IMR-90 (cell line): ENCODE measurements at regions not wholly inside any gene's neighbourhood (a gene's known extent, or its start where the extent isn't known, plus 50 kb on each side); places are given as distances from the start of the nearest gene placed in this dataset.

Experiments used
- ATAC-seq: fragments of 200-7000 bp; cut with Tn5 transposase; 2 replicates; pipeline ENCODE4 v1.9.1; 2020; ENCODE audit warnings: low read depth, mild to moderate bottlenecking, moderate library complexity
- BruUV-seq: library from RNA; stranded (reverse); fragments of 400-500 nt; replicated peaks from 2 replicates; lab custom pipeline; 2021; lab: Mats Ljungman, UMichigan
- CTCF ChIA-PET: fragments of 300-600 bp; formaldehyde crosslinking; extraction: SDS; loops from one replicate; lab custom pipeline; 2021; ENCODE audit warnings: antibody characterized with exemption; lab: Yijun Ruan, JAX
- POLR2A ChIA-PET: fragments of 300-600 bp; sonication (Branson Sonifier 250); formaldehyde crosslinking; loops from one replicate; lab custom pipeline; 2022; ENCODE audit warnings: antibody characterized with exemption; ENCODE audit not compliant: unreplicated experiment; lab: Charles Lee
- DNase-seq: peaks from one replicate; pipeline ENCODE4 v3.0.0; 2013
- H2AFZ ChIP-seq: replicated peaks from 2 replicates; pipeline ENCODE3; 2013; ENCODE audit warnings: low read length, mild to moderate bottlenecking; ENCODE audit not compliant: poor library complexity
- H2AK5ac ChIP-seq: 2 replicates; pipeline ENCODE4 v1.6.1; 2013; ENCODE audit warnings: low read depth, low read length, inconsistent platforms
- H2AK9ac ChIP-seq: replicated peaks from 2 replicates; pipeline ENCODE3; 2013; ENCODE audit warnings: mild to moderate bottlenecking, low read depth, low read length, moderate library complexity; ENCODE audit not compliant: poor library complexity
- H2BK120ac ChIP-seq: 2 replicates; pipeline ENCODE4 v1.6.1; 2013; ENCODE audit warnings: low read depth, low read length, inconsistent platforms
- H2BK15ac ChIP-seq: 3 replicates; pipeline ENCODE4 v1.6.1; 2013; ENCODE audit warnings: low read depth, low read length, inconsistent platforms
- H2BK20ac ChIP-seq: 2 replicates; pipeline ENCODE4 v1.6.1; 2013; ENCODE audit warnings: low read depth, mild to moderate bottlenecking, inconsistent platforms, low read length, moderate library complexity
- H2BK5ac ChIP-seq: 2 replicates; pipeline ENCODE4 v1.6.1; 2013; ENCODE audit warnings: mild to moderate bottlenecking, low read depth, low read length, inconsistent platforms; ENCODE audit not compliant: poor library complexity, severe bottlenecking
- H3K14ac ChIP-seq: replicated peaks from 2 replicates; pipeline ENCODE4 v1.6.1; 2013; ENCODE audit warnings: low read depth, low read length, inconsistent platforms
- H3K18ac ChIP-seq: 2 replicates; pipeline ENCODE4 v1.6.1; 2013; ENCODE audit warnings: low read depth, low read length, control low read depth
- H3K23ac ChIP-seq: 2 replicates; pipeline ENCODE4 v1.6.1; 2013; ENCODE audit warnings: low read depth, low read length, inconsistent platforms
- H3K27ac ChIP-seq: 2 replicates; pipeline ENCODE4 v1.5.1; 2013; ENCODE audit warnings: mild to moderate bottlenecking, control low read depth, low read length; ENCODE audit not compliant: insufficient read depth
- H3K27me3 ChIP-seq: 2 replicates; pipeline ENCODE4 v1.6.1; 2013; ENCODE audit warnings: low read length; ENCODE audit not compliant: control insufficient read depth, insufficient read depth
- H3K36me3 ChIP-seq: 2 replicates; pipeline ENCODE4 v1.6.1; 2013; ENCODE audit warnings: low read length, mixed read lengths; ENCODE audit not compliant: control insufficient read depth, insufficient read depth
- H3K4ac ChIP-seq: 2 replicates; pipeline ENCODE4 v1.6.1; 2013; ENCODE audit warnings: low read depth, low read length, inconsistent platforms
- H3K4me1 ChIP-seq: 2 replicates; pipeline ENCODE4 v1.6.1; 2013; ENCODE audit warnings: low read length, mixed read lengths; ENCODE audit not compliant: control insufficient read depth, insufficient read depth
- H3K4me2 ChIP-seq: 2 replicates; pipeline ENCODE4 v1.6.1; 2013; ENCODE audit warnings: low read depth, mild to moderate bottlenecking, control low read depth, low read length, moderate library complexity
- H3K4me3 ChIP-seq: 2 replicates; pipeline ENCODE4 v1.5.1; 2013; ENCODE audit warnings: low read depth, mild to moderate bottlenecking, control low read depth, low read length, moderate library complexity; ENCODE audit not compliant: insufficient read depth
- H3K56ac ChIP-seq: 2 replicates; pipeline ENCODE4 v1.6.1; 2013; ENCODE audit warnings: low read length, inconsistent platforms; ENCODE audit not compliant: insufficient read depth; ENCODE audit errors: extremely low read depth
- H3K79me1 ChIP-seq, 2 experiments: 2 replicates each; pipeline ENCODE4 v1.6.1; 2013; ENCODE audit warnings: low read length in 2 of 2, inconsistent platforms in 1 of 2, low read depth in 1 of 2
- H3K9ac ChIP-seq: 2 replicates; pipeline ENCODE4 v1.6.1; 2013; ENCODE audit warnings: low read depth, low read length, control low read depth
- H3K9me1 ChIP-seq: 2 replicates; pipeline ENCODE4 v1.6.1; 2013; ENCODE audit warnings: low read length, inconsistent platforms; ENCODE audit not compliant: insufficient read depth
- H3K9me3 ChIP-seq: 2 replicates; pipeline ENCODE4 v1.6.1; 2013; ENCODE audit warnings: low read length; ENCODE audit not compliant: control insufficient read depth, insufficient read depth
- H4K20me1 ChIP-seq: 2 replicates; pipeline ENCODE4 v1.6.1; 2013; ENCODE audit warnings: low read length, inconsistent platforms; ENCODE audit not compliant: insufficient read depth
- H4K5ac ChIP-seq: 2 replicates; pipeline ENCODE4 v1.6.1; 2013; ENCODE audit warnings: mild to moderate bottlenecking, low read depth, low read length, control low read depth
- H4K8ac ChIP-seq, 2 experiments: 2 replicates each; pipeline ENCODE4 v1.6.1; 2013; ENCODE audit warnings: low read depth in 2 of 2, low read length in 2 of 2, control low read depth in 1 of 2, inconsistent platforms in 1 of 2
- H4K91ac ChIP-seq: 2 replicates; pipeline ENCODE4 v1.6.1; 2013; ENCODE audit warnings: low read depth, low read length, inconsistent platforms; ENCODE audit not compliant: insufficient read depth
- BHLHE40 ChIP-seq: fragments of 150-350 bp; IDR thresholded peaks from 2 replicates; pipeline ENCODE4 v1.6.1; 2016; ENCODE audit warnings: mild to moderate bottlenecking, low read depth, low read length
- CEBPB ChIP-seq: IDR thresholded peaks from 2 replicates; pipeline ENCODE4 v1.6.1; 2012; ENCODE audit warnings: low read depth, low read length, improper control_type of control experiment
- CHD1 ChIP-seq: IDR thresholded peaks from 2 replicates; pipeline ENCODE4 v1.6.1; 2012; ENCODE audit warnings: low read depth, low read length, improper control_type of control experiment
- FOS ChIP-seq: fragments of 150-350 bp; IDR thresholded peaks from 2 replicates; pipeline ENCODE4 v1.6.1; 2016; ENCODE audit warnings: low read depth, low read length
- MXI1 ChIP-seq: IDR thresholded peaks from 2 replicates; pipeline ENCODE4 v1.6.1; 2012; ENCODE audit warnings: low read depth, mild to moderate bottlenecking, low read length, moderate library complexity, borderline replicate concordance
- NFE2L2 ChIP-seq: fragments of 150-350 bp; IDR thresholded peaks from 2 replicates; pipeline ENCODE4 v1.6.1; 2016; ENCODE audit warnings: low read depth, mild to moderate bottlenecking, low read length
- POLR2A ChIP-seq: IDR thresholded peaks from 2 replicates; pipeline ENCODE4 v1.6.1; 2012; ENCODE audit warnings: mild to moderate bottlenecking, low read depth, low read length
- RAD21 ChIP-seq: IDR thresholded peaks from 2 replicates; pipeline ENCODE4 v1.6.1; 2012; ENCODE audit warnings: low read length, improper control_type of control experiment
- RCOR1 ChIP-seq: IDR thresholded peaks from 2 replicates; pipeline ENCODE4 v1.6.1; 2012; ENCODE audit warnings: mild to moderate bottlenecking, low read length, improper control_type of control experiment; ENCODE audit not compliant: insufficient replicate concordance
- RFX5 ChIP-seq: IDR thresholded peaks from 2 replicates; pipeline ENCODE4 v1.8.0; 2012; ENCODE audit warnings: low read depth, mild to moderate bottlenecking, low read length, moderate library complexity
- SMC3 ChIP-seq: fragments of 150-350 bp; IDR thresholded peaks from 2 replicates; pipeline ENCODE4 v1.6.1; 2016; ENCODE audit warnings: low read depth, mild to moderate bottlenecking, antibody characterized with exemption, low read length, moderate library complexity
- WGBS, 2 experiments: methylation state at CpG; one replicate each; pipeline versions ENCODE4 v1.1.5 to v1.1.7; 2013; ENCODE audit warnings: missing lambda C conversion rate in 2 of 2; ENCODE audit not compliant: insufficient read length in 1 of 2; ENCODE audit errors: extremely low coverage in 2 of 2; 5-methylcytosine and 5-hydroxymethylcytosine counted together
- dilution Hi-C: fragments of 300-500 bp; cut with HindIII; formaldehyde crosslinking; loops from one replicate; pipeline ENCODE4 v1.14.3; 2018; ENCODE audit warnings: low sequenced_read_pairs; ENCODE audit not compliant: unreplicated experiment
- in situ Hi-C: fragments of 300-500 bp; cut with MboI; formaldehyde crosslinking; loops from 3 replicates; pipeline ENCODE4 v1.14.3; 2019; ENCODE audit warnings: low sequenced_read_pairs, inconsistent platforms, mixed read lengths
- intact Hi-C: fragments of 100-400 bp; cut with micrococcal nuclease; formaldehyde crosslinking; loops from 2 replicates; pipeline ENCODE4 v1.10.0; 2022
- TF ChIP-seq, protein P1 (sequence below): fragments of 150-350 bp; IDR thresholded peaks from 2 replicates; pipeline ENCODE4 v1.6.1; 2017; ENCODE audit warnings: mild to moderate bottlenecking, antibody characterized with exemption, low read length, low read depth

DNA sequence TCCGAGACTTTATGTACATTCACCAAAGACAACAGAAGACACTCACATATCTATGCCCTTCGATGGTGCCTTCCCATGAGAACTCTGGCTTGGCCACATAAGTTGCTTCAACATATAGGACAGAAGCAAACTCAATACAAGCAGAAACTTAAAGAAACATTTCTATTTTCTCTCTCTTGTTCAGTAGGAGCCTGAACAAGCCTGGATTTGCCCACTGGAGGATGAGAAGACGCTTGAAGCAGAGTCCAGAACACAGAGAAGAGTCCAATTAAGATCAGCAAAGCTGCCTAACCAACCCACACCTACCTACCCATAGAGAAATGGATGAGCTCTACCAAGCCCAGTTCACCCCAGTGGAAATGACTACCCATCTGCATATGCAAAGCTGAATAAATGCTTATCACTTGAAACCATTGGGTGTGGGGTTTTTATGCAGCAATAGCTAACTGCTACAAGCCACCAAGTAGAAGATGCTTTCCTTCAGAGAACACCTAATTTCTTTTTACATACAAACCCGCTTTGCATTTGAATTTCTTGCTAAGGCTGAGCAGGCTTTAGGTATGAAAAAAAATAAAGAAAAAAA lies 337.9 kb upstream of the DYNLRB2 start:
- BruUV-seq = no TSS peak
- Histone ChIP-seq H4K20me1 (no peaks in the 10 kb centered on the region), H3K56ac (no peak overlapping the region), H3K4me1 (peaks cover 3% of the 10 kb centered on the region; the same call in 1 of the 2 replicates), H2BK15ac (no peak overlapping the region), H3K4me2 (no peak overlapping the region), H3K14ac (no peak overlapping the region), H3K79me1 (no peaks in the 10 kb centered on the region), H3K9me3 (no peaks in the 10 kb centered on the region), H3K27ac (no peak overlapping the region), H2BK120ac (no peak overlapping the region; the same call in 1 of the 2 replicates), H2BK20ac (no peak overlapping the region), H3K4me3 (no peak overlapping the region), H2AK5ac (no peak overlapping the region), H4K5ac (no peak overlapping the region), H4K91ac (no peak overlapping the region), H3K9me1 (peaks cover 7% of the 10 kb centered on the region; the same call in 1 of the 2 replicates), H3K4ac (no peak overlapping the region), H3K23ac (no peak overlapping the region), H2BK5ac (no peak overlapping the region), H3K36me3 (no peaks in the 10 kb centered on the region), H2AK9ac (no peak overlapping the region), H2AFZ (no peak overlapping the region), H3K18ac (no peak overlapping the region), H4K8ac (no peak overlapping the region), H3K27me3 (no peaks in the 10 kb centered on the region), H3K9ac (no peak overlapping the region)
- POLR2A ChIA-PET = no interaction called here
- in situ Hi-C loops (no loop called here), dilution Hi-C loops (no loop called here), intact Hi-C loops (no loop called here)
- ATAC-seq (no peak), DNase-seq (no peak)
- CTCF ChIA-PET = no interaction called here
- TF ChIP-seq FOS = no peak
- no peak for TF ChIP-seq MXI1
- TF ChIP-seq POLR2A = no peak
- TF ChIP-seq CEBPB = no peak
- no peak for TF ChIP-seq CHD1
- no peak for TF ChIP-seq NFE2L2
- TF ChIP-seq BHLHE40 = no peak
- TF ChIP-seq RFX5 = no peak
- no peak for TF ChIP-seq RAD21
- TF ChIP-seq SMC3 = no peak
- TF ChIP-seq RCOR1 = no peak
- TF ChIP-seq, protein P1, sequence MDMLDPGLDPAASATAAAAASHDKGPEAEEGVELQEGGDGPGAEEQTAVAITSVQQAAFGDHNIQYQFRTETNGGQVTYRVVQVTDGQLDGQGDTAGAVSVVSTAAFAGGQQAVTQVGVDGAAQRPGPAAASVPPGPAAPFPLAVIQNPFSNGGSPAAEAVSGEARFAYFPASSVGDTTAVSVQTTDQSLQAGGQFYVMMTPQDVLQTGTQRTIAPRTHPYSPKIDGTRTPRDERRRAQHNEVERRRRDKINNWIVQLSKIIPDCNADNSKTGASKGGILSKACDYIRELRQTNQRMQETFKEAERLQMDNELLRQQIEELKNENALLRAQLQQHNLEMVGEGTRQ = no peak
- WGBS, 2 experiments = 100% methylated on average over 1 of the region's 4 CpGs; no CpG with 5 or more reads in 1 of the 2 experiments
